ENCODE measurements at regions not wholly inside any gene's neighbourhood (a gene's known extent, or its start where the extent isn't known, plus 50 kb on each side); places are given as distances from the start of the nearest gene placed in this dataset.
A peak's percentile ranks its signal among the peaks of the same experiment; 100 is the strongest.

- H3K4me3 ChIP-seq (ENCODE audit: low read depth, low read length): no peak overlapping the region
- POLR2A ChIA-PET: interaction anchor here (0.5 to 0.6 kb wide), 2 partner anchors 23 to 78 kb away, joined by 3 to 5 read pairs; no protein-coding TSS in a partner anchor
- no peaks in the 10 kb centered on the region for H3K36me3 ChIP-seq (ENCODE audit: control insufficient read depth in 2 of 2, insufficient read depth in 1 of 2, low read length in 2 of 2)
- H3K4me1 ChIP-seq (ENCODE audit: control insufficient read depth, insufficient read depth, low read length): peaks cover 8% of the 10 kb centered on the region; the same call in 1 of the 2 replicates
- no peak overlapping the region for H3K27ac ChIP-seq (ENCODE audit: extremely low read depth, low read depth, low read length)
- TF ChIP-seq ZNF600 (tag by site-specific recombination; IDR thresholded peaks at IDR 0.05) (no peak), FEZF1 (tag by site-specific recombination; IDR thresholded peaks at IDR 0.05) (peak; percentile 22; the same call in 1 of the 2 replicates), ZNF623 (tag by site-specific recombination; IDR thresholded peaks at IDR 0.05) (no peak), ZEB2 (tag by site-specific recombination; IDR thresholded peaks at IDR 0.05) (0 out of 2 replicates have a peak, but pooled peaks have one; percentile 10), PBX3 (CRISPR knock-in tag; IDR thresholded peaks at IDR 0.05) (no peak)
- no peaks in the 10 kb centered on the region for H3K9me3 ChIP-seq (ENCODE audit: control insufficient read depth, insufficient read depth, low read depth, low read length)
- CTCF ChIA-PET: interaction anchor here (0.6 to 1.9 kb wide), 3 partner anchors 15 to 1244 kb away, joined by 3 to 6 read pairs (median 4); no protein-coding TSS in a partner anchor
These were observed 489.0 kb downstream of the NTRK2 start for GRCh38 chr9:85158512-85158911.

- no peak overlapping the region for H3K27ac ChIP-seq (ENCODE audit: extremely low read depth, low read depth, low read length)
- POLR2A ChIA-PET: interaction anchor here (0.6 kb wide), 1 partner anchor 24 kb away, joined by 5 read pairs; no protein-coding TSS in a partner anchor
- CTCF ChIA-PET: interaction anchor here (0.6 to 1.9 kb wide), 4 partner anchors 15 to 1244 kb away, joined by 3 to 6 read pairs (median 3); no protein-coding TSS in a partner anchor
These were observed 488.2 kb downstream of the NTRK2 start for GRCh38 chr9:85157772-85158171.

GRCh38 chr9:85156652-85157051 lies 487.1 kb downstream of the NTRK2 start:
- CTCF ChIA-PET: interaction anchor here (1.9 kb wide), 1 partner anchor 14 kb away, joined by 6 read pairs; no protein-coding TSS in a partner anchor

More at GRCh38 chr9:85157772-85158171, 488.2 kb downstream of the NTRK2 start:
- H3K36me3 ChIP-seq (ENCODE audit: control insufficient read depth in 2 of 2, insufficient read depth in 1 of 2, low read length in 2 of 2): no peaks in the 10 kb centered on the region
- peaks cover 8% of the 10 kb centered on the region; the same call in 1 of the 2 replicates for H3K4me1 ChIP-seq (ENCODE audit: control insufficient read depth, insufficient read depth, low read length)
- no peaks in the 10 kb centered on the region for H3K9me3 ChIP-seq (ENCODE audit: control insufficient read depth, insufficient read depth, low read depth, low read length)
- TF ChIP-seq ZNF701 (tag by site-specific recombination; IDR thresholded peaks at IDR 0.05) (no peak), ZNF169 (tag by site-specific recombination; IDR thresholded peaks at IDR 0.05) (no peak), ZNF202 (tag by site-specific recombination; IDR thresholded peaks at IDR 0.05; ENCODE audit: borderline replicate concordance) (no peak), ZBTB17 (tag by site-specific recombination; IDR thresholded peaks at IDR 0.05) (no peak), ZIC2 (tag by site-specific recombination; IDR thresholded peaks at IDR 0.05) (no peak), ZNF19 (tag by site-specific recombination; IDR thresholded peaks at IDR 0.05; ENCODE audit: low read depth) (no peak), GLI4 (tag by site-specific recombination; IDR thresholded peaks at IDR 0.05) (no peak), INSM2 (tag by site-specific recombination; IDR thresholded peaks at IDR 0.05) (no peak), ZEB2 (tag by site-specific recombination; IDR thresholded peaks at IDR 0.05) (no peak), ZNF549 (tag by site-specific recombination; IDR thresholded peaks at IDR 0.05) (no peak), ZNF48 (tag by site-specific recombination; IDR thresholded peaks at IDR 0.05) (no peak), ZBTB26 (tag by site-specific recombination; optimal IDR thresholded peaks at IDR 0.05) (no peak), YY2 (tag by site-specific recombination; IDR thresholded peaks at IDR 0.05) (no peak), WT1 (tag by site-specific recombination; IDR thresholded peaks at IDR 0.05) (no peak), KLF9 (tag by site-specific recombination; IDR thresholded peaks at IDR 0.05; ENCODE audit: low read depth) (no peak), ZNF274 (IDR thresholded peaks at IDR 0.05; ENCODE audit: low read length) (no peak), ZNF274 (tag by site-specific recombination; IDR thresholded peaks at IDR 0.05; ENCODE audit: borderline replicate concordance) (no peak)
- no peak overlapping the region for H3K4me3 ChIP-seq (ENCODE audit: low read depth, low read length)

More at GRCh38 chr9:85156652-85157051, 487.1 kb downstream of the NTRK2 start:
- no peaks in the 10 kb centered on the region for H3K9me3 ChIP-seq (ENCODE audit: control insufficient read depth, insufficient read depth, low read depth, low read length)
- peak; percentile 34; the same call in 1 of the 2 replicates for TF ChIP-seq PRDM10 (tag by site-specific recombination; IDR thresholded peaks at IDR 0.05)
- no peak for TF ChIP-seq MYNN (tag by site-specific recombination; IDR thresholded peaks at IDR 0.05; ENCODE audit: borderline replicate concordance)
- POLR2A ChIA-PET: no interaction called here
- no peaks in the 10 kb centered on the region for H3K36me3 ChIP-seq (ENCODE audit: control insufficient read depth in 2 of 2, insufficient read depth in 1 of 2, low read length in 2 of 2)
- H3K4me1 ChIP-seq (ENCODE audit: control insufficient read depth, insufficient read depth, low read length): peaks cover 8% of the 10 kb centered on the region; the same call in 1 of the 2 replicates
- H3K27ac ChIP-seq (ENCODE audit: extremely low read depth, low read depth, low read length): no peak overlapping the region
- H3K4me3 ChIP-seq (ENCODE audit: low read depth, low read length): no peak overlapping the region
